GM12878 (cell line): ENCODE measurements at regions not wholly inside any gene's neighbourhood (a gene's known extent, or its start where the extent isn't known, plus 50 kb on each side); places are given as distances from the start of the nearest gene placed in this dataset.
A peak's percentile ranks its signal among the peaks of the same experiment; 100 is the strongest.

ENCODE experiments used
- FOXK2 ChIP-seq: fragments of 450-650 bp; IDR thresholded peaks from 2 replicates; pipeline ENCODE4 v1.6.1; 2017; ENCODE audit warnings: mild to moderate bottlenecking, moderate library complexity
- IRF3 ChIP-seq: fragments of 450-650 bp; IDR thresholded peaks from 2 replicates; pipeline ENCODE4 v1.6.1; 2014; ENCODE audit warnings: mild to moderate bottlenecking
- IRF4 ChIP-seq: IDR thresholded peaks from 2 replicates; pipeline ENCODE4 v1.6.1; 2011; ENCODE audit warnings: low read depth, low read length
- MXI1 ChIP-seq: fragments of 150-350 bp; IDR thresholded peaks from 2 replicates; pipeline ENCODE4 v1.6.1; 2011; ENCODE audit warnings: low read depth, mild to moderate bottlenecking, inconsistent platforms, low read length, improper control_type of control experiment
- NR2F1 ChIP-seq: fragments of 450-650 bp; conservative IDR thresholded peaks from 2 replicates; pipeline ENCODE4 v1.6.1; 2017; ENCODE audit warnings: mild to moderate bottlenecking
- POLR2AphosphoS5 ChIP-seq: IDR thresholded peaks from 2 replicates; pipeline ENCODE4 v1.6.1; 2011; ENCODE audit warnings: mild to moderate bottlenecking, low read length, inconsistent platforms
- REST ChIP-seq: IDR thresholded peaks from 2 replicates; pipeline ENCODE4 v1.6.1; 2012; ENCODE audit warnings: mild to moderate bottlenecking, low read depth, low read length
- RUNX3 ChIP-seq: IDR thresholded peaks from 2 replicates; pipeline ENCODE4 v1.6.1; 2012; ENCODE audit warnings: low read length, inconsistent platforms
- WRNIP1 ChIP-seq: IDR thresholded peaks from 2 replicates; pipeline ENCODE4 v1.6.1; 2011; ENCODE audit warnings: low read depth, low read length, improper control_type of control experiment, borderline replicate concordance

GRCh38 chr1:235047331-235047871 lies 81.2 kb downstream of the TOMM20 start (continued):
- TF ChIP-seq REST (no peak), FOXK2 (no peak), IRF3 (no peak), RUNX3 (no peak), WRNIP1 (no peak), POLR2AphosphoS5 (0 out of 2 replicates have a peak, but pooled peaks have one; percentile 21), NR2F1 (0 out of 2 replicates have a peak, but pooled peaks have one; percentile 19), MXI1 (no peak), IRF4 (no peak)
- TF ChIP-seq, all 136 proteins: peak for 5
